ENCODE measurements at regions not wholly inside any gene's neighbourhood (a gene's known extent, or its start where the extent isn't known, plus 50 kb on each side); places are given as distances from the start of the nearest gene placed in this dataset.

- DNase-seq (ENCODE audit: insufficient read length, low spot score) (no peak), FAIRE-seq (no peak)
- TF ChIP-seq CTCF (IDR thresholded peaks at IDR 0.05; ENCODE audit: insufficient read depth, missing control alignments), result no peak
These were observed 114.7 kb upstream of the WDFY3 start for GRCh38 chr4:85081196-85081595.

- FAIRE-seq, result peak; percentile 97
- TF ChIP-seq CTCF (IDR thresholded peaks at IDR 0.05; ENCODE audit: insufficient read depth, missing control alignments), result peak; percentile 64
- no peak for DNase-seq (ENCODE audit: insufficient read length, low spot score)
These were observed 118.0 kb upstream of the WDFY3 start for GRCh38 chr4:85084371-85085094.

GRCh38 chr4:85086721-85087120, 120.2 kb upstream of the WDFY3 start:
- TF ChIP-seq CTCF (IDR thresholded peaks at IDR 0.05; ENCODE audit: insufficient read depth, missing control alignments), result no peak
- DNase-seq (ENCODE audit: insufficient read length, low spot score) (no peak), FAIRE-seq (no peak)

GRCh38 chr4:85092536-85092935, 126.0 kb upstream of the WDFY3 start:
- no peak for DNase-seq (ENCODE audit: insufficient read length, low spot score)
- TF ChIP-seq CTCF (IDR thresholded peaks at IDR 0.05; ENCODE audit: insufficient read depth, missing control alignments), result no peak
- FAIRE-seq, result no peak

- DNase-seq (ENCODE audit: insufficient read length, low spot score), result no peak
- no peak for TF ChIP-seq CTCF (IDR thresholded peaks at IDR 0.05; ENCODE audit: insufficient read depth, missing control alignments)
- no peak for FAIRE-seq
These were observed 126.5 kb upstream of the WDFY3 start for GRCh38 chr4:85092943-85093342.

- DNase-seq (ENCODE audit: insufficient read length, low spot score) (no peak), FAIRE-seq (no peak)
- no peak for TF ChIP-seq CTCF (IDR thresholded peaks at IDR 0.05; ENCODE audit: insufficient read depth, missing control alignments)
These were observed 128.2 kb upstream of the WDFY3 start for GRCh38 chr4:85094735-85095134.

GRCh38 chr4:85102606-85103005, 136.1 kb upstream of the WDFY3 start:
- no peak for DNase-seq (ENCODE audit: insufficient read length, low spot score)
- no peak for TF ChIP-seq CTCF (IDR thresholded peaks at IDR 0.05; ENCODE audit: insufficient read depth, missing control alignments)
- no peak for FAIRE-seq
